ENCODE measurements at regions not wholly inside any gene's neighbourhood (a gene's known extent, or its start where the extent isn't known, plus 50 kb on each side); places are given as distances from the start of the nearest gene placed in this dataset.

DNA sequence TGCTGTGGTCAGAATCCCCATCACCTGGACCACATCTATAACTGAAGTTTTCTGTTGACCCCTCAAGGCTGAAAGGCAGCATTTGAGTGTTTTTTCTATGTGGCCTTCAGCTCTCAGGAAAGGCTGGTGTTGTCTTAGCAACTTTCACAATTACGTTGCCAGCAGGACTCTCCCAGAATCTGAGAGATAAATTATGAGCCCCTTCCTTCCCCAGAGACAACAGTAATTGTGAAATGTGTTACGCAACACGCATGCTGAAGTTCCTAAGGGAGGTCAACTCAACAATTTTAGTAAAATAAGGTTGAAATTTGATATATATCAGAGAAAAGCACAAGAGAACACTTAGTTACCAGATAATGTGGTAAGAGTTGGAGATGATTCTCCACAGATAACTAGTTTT lies 216.5 kb upstream of the SLC8A1 start:
- TF ChIP-seq CTCF (conservative IDR thresholded peaks at IDR 0.05 in 1 of 2, IDR thresholded peaks at IDR 0.05 in 1 of 2; ENCODE audit: low read depth in 1 of 2, low read length in 2 of 2) (no peak), EZH2 (IDR thresholded peaks at IDR 0.05; ENCODE audit: low read length, missing control alignments) (no peak)

Measured in fibroblast of lung (primary cell).